Right atrium auricular region (tissue), 2 donors: ENCODE measurements at regions not wholly inside any gene's neighbourhood (a gene's known extent, or its start where the extent isn't known, plus 50 kb on each side); places are given as distances from the start of the nearest gene placed in this dataset.
A peak's percentile ranks its signal among the peaks of the same experiment; 100 is the strongest.

Experiments
- DNase-seq: peaks from one replicate; pipeline ENCODE4 v3.0.0-alpha.2; 2019; ENCODE audit warnings: low spot score
- H3K27ac ChIP-seq, 2 donors: fragments of 200-600 bp; sonication (generic); 1 replicate in 1 of 2; 2 replicates in 1 of 2; pipeline ENCODE4 v1.5.1; 2016 to 2019
- H3K27me3 ChIP-seq, 2 donors: fragments of 200-600 bp; sonication (generic); one replicate each; pipeline versions ENCODE4 v1.5.1 to v1.6.0; 2017 to 2019
- H3K36me3 ChIP-seq: fragments of 200-600 bp; sonication (generic); one replicate; pipeline ENCODE4 v1.5.1; 2016
- H3K4me1 ChIP-seq, 2 donors: fragments of 200-600 bp; sonication (generic); one replicate each; pipeline versions ENCODE4 v1.5.1 to v1.6.0; 2017 to 2019
- H3K4me3 ChIP-seq, 2 donors: fragments of 200-600 bp; sonication (generic); 1 replicate in 1 of 2; 2 replicates in 1 of 2; pipeline ENCODE4 v1.5.1; 2017 to 2019; ENCODE audit warnings: mild to moderate bottlenecking in 1 of 2, moderate library complexity in 1 of 2
- H3K9me3 ChIP-seq, 2 donors: fragments of 200-600 bp; sonication (generic); one replicate each; pipeline ENCODE4 v1.5.1; 2019
- CTCF ChIP-seq, 2 donors: fragments of 200-600 bp; sonication (generic); IDR thresholded peaks; one replicate each; pipeline ENCODE4 v1.5.1; 2019; ENCODE audit warnings: antibody characterized with exemption in 2 of 2

DNA sequence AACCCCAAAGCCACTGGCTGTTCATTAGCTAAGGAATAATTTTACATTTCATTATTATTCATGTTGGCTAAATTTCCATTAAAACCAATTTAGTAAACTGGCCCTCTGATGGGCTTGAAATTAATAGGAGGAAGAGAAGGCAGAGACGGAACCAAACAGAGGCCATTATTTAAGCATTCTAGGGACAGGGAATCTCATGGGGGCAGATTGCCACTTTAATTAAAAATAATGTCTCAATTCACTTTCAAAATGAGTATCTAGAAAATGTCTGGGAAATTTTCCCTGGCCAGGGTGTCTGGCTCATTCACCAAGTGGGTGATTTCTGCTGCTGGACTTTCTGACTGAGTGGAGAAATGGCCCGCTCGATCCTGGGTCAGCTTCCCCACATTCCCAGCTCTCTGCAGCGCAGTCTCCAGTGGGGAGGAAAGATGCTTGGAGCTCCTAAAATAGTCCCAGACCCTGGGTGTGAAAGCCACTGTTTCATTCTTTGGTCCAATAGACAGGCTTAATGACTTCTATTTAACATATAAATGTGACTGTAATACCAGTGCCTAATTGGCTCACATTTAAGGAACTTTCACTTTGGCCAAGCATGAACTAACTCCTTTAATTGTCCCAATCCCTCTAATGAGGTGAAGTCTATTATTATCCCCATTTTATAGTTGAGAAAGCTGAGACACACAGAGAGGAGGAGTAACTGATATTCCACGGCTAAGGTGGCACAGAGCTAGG, 64.3 kb downstream of the IRX6 start:
- no peak for DNase-seq
- Histone ChIP-seq H3K4me1 (peaks cover 0 to 10% of the 10 kb centered on the region in 2 donors), H3K36me3 (no peaks in the 10 kb centered on the region), H3K9me3 (no peaks in the 10 kb centered on the region), H3K27me3 (no peaks in the 10 kb centered on the region), H3K27ac (no peak overlapping the region), H3K4me3 (no peak overlapping the region)
- no peak for TF ChIP-seq CTCF (IDR thresholded peaks at IDR 0.05)

- no peaks in the 10 kb centered on the region for H3K9me3 ChIP-seq
- H3K4me1 ChIP-seq: peaks cover 0 to 10% of the 10 kb centered on the region in 2 donors
- DNase-seq: no peak
- TF ChIP-seq CTCF (IDR thresholded peaks at IDR 0.05): no peak
- H3K4me3 ChIP-seq: no peak overlapping the region
- H3K36me3 ChIP-seq: no peaks in the 10 kb centered on the region
- H3K27me3 ChIP-seq: no peaks in the 10 kb centered on the region
- H3K27ac ChIP-seq: peak overlapping the region in 1 of 2 donors; percentile 31
These were observed 65.5 kb downstream of the IRX6 start for GRCh38 chr16:55389426-55390073.

DNA sequence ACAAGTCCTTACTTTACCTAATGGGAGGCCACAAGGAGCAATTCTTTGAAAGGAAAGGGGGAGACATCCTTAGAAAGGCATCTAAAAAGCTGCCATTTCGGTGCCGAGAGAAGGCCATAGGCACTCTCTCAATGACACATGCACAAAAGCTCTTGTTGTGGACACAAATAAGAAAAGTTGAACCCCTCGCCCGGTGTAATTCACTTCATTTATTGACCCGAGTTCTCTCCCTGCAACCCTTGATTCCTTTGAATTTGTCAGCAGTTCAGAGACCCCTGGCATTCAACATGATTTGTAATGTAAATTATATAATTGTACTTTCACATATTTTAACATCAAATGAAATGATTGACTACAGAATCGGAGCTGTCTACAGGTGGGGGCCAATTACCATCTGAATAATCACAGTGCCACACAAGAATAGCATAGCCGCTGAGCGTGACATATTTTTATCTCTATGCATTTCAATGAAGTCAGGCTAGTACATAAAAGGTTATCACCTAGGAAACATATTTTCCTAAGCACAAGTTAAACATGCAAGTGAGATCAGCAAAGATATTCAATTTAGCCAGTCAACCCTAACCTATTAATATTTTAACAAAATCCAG, 66.7 kb downstream of the IRX6 start:
- peaks cover 0 to 1% of the 10 kb centered on the region in 2 donors for H3K4me1 ChIP-seq

DNA sequence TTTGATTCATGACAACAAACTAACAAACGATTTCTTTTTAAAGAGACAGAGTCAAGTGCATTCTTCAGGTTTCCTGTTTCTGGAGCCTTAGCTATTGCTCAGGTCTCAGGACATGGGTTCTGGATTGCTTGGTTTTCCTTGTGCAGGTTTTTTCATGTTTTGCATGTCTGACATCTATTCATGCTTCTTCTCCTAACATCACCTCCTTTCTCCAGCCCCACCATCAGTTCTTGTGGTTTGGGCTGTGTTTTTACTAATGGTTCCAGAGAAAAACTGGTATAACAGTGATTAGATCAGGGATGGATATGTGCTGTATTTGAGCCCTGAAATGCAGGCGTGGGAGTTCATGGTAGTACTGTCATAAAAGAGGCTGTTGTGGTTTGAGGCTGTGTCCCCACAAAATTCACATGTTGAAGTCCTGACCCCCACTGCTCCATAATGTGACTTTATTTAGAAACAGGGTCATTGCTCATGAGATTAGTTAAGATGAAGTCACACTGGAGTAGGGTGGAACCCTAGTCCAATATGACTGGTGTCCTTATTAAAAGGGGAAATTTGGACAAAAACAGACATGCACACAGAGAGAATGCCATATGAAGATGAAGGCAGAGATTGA, 67.9 kb downstream of the IRX6 start:
- TF ChIP-seq CTCF (IDR thresholded peaks at IDR 0.05): no peak
- no peak overlapping the region for H3K4me3 ChIP-seq
- DNase-seq: no peak
- no peaks in the 10 kb centered on the region for H3K4me1 ChIP-seq
- no peaks in the 10 kb centered on the region for H3K27me3 ChIP-seq
- no peak overlapping the region for H3K27ac ChIP-seq
- no peaks in the 10 kb centered on the region for H3K9me3 ChIP-seq
- no peaks in the 10 kb centered on the region for H3K36me3 ChIP-seq

More for the DNA sequence above, 66.7 kb downstream of the IRX6 start:
- Histone ChIP-seq H3K27me3 (no peaks in the 10 kb centered on the region), H3K4me3 (no peak overlapping the region), H3K27ac (no peak overlapping the region), H3K9me3 (no peaks in the 10 kb centered on the region), H3K36me3 (no peaks in the 10 kb centered on the region)
- no peak for TF ChIP-seq CTCF (IDR thresholded peaks at IDR 0.05)
- no peak for DNase-seq

- DNase-seq: no peak
- Histone ChIP-seq H3K9me3 (no peaks in the 10 kb centered on the region), H3K4me1 (no peaks in the 10 kb centered on the region), H3K36me3 (no peaks in the 10 kb centered on the region), H3K27me3 (no peaks in the 10 kb centered on the region), H3K4me3 (no peak overlapping the region), H3K27ac (no peak overlapping the region)
- no peak for TF ChIP-seq CTCF (IDR thresholded peaks at IDR 0.05)
These were observed 68.7 kb downstream of the IRX6 start for GRCh38 chr16:55392701-55393100.
